GM18909 (cell line): ENCODE measurements at regions not wholly inside any gene's neighbourhood (a gene's known extent, or its start where the extent isn't known, plus 50 kb on each side); places are given as distances from the start of the nearest gene placed in this dataset.
A peak's percentile ranks its signal among the peaks of the same experiment; 100 is the strongest.

Experiments used
- ATAC-seq: cut with Tn5 transposase; IDR thresholded peaks from one replicate; pipeline ENCODE4 v1.9.1; 2021; ENCODE audit warnings: mild to moderate bottlenecking; ENCODE audit not compliant: unreplicated experiment, poor library complexity

DNA sequence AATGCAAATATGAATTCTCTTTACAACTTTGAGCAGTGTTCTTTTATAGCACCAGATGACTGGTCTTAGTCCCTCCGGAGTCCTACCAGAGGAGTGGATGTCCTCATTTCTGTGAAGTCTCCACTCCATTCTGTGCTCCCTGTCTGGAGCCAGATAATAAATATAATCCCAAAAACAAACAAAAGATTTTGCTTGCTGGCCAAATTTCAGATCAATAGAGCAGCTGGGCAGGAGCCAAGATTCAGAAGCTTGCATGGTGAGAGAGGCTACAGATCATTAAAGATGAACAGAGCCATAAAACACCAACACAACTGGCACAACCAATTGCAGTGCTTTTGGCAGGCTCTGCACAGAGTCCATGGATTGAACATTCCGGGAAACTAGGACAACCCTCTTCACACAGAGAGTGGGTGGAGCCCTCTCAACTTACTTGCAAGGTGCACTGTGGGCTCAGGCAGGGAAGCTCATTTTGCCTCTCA, 231.5 kb upstream of the SNX7 start:
- no peak for ATAC-seq

DNA sequence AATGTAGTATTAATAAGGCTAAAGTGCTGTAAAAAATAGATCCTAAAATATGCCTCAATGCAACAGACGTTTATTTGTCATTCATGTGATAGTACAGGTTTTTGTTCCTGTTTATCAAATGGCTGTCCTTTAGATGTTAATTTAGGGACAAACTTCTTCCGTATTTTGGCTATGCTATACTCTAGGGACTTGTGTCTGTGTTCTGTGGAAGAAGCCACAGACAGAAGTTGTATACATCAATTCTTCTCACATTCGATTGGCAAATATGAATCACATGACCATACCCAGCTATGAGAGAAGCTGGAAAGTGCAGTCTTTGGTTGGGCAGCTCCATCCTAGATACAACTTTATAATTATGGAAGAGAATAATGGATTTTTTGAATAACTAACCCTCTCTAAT, 232.7 kb upstream of the SNX7 start:
- ATAC-seq: no peak

DNA sequence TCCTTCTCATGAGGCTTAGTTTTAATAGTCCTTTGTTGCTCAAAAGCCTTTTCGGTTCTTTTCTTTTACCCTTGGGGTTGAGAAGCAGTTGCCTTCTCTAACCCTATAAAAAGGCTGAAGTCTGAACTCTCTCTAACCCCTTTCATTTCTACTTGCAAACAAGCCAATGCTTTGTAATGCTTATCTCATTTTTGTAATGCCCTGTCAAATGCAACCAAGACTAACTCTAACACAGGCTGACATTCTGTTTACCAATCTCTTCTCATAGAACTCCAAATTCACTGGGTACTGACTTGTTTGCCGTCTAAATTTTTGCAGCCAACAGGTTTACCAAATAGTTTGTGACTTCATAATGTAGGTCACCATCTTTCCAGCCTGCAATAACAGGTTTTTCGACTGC, 233.9 kb upstream of the SNX7 start:
- no peak for ATAC-seq

DNA sequence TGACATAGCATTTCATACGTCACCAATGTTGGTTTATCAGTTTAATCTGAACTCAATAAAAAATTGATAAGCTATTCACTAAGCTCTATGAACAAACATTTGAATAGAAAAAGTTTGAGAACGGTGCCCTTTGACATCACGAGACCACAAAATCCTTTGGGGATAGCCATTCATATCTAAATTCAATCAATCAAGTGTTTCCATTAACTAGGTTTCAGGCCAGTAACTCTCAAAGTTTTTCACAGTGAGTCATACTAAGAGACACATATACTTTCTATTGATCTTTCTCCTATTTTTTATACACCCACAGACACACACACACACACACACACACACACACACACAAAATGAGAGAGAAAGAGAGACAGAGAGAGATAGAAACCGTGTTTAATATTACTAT, 235.4 kb upstream of the SNX7 start:
- ATAC-seq: peak; percentile 46

- no peak for ATAC-seq
Observed at GRCh38 chr1:98422816-98423215, 238.7 kb upstream of the SNX7 start.

DNA sequence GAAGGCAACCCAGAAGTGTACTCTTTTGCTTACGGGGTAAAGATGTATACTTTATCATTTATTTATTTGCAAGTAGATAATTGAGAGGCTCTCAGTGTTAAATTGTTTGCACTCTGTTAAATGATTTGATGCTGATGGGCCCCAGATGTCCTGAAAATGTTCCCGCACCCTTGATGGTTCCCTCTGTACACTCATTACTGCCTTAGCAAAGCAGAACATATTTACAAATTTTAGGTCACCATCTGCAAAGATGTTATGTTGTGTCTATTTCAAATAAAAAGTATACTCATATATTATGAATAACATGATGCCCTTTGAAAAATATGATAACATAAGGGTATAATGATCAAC, 240.5 kb upstream of the SNX7 start:
- no peak for ATAC-seq

GRCh38 chr1:98420376-98421084, 241.0 kb upstream of the SNX7 start:
- no peak for ATAC-seq

DNA sequence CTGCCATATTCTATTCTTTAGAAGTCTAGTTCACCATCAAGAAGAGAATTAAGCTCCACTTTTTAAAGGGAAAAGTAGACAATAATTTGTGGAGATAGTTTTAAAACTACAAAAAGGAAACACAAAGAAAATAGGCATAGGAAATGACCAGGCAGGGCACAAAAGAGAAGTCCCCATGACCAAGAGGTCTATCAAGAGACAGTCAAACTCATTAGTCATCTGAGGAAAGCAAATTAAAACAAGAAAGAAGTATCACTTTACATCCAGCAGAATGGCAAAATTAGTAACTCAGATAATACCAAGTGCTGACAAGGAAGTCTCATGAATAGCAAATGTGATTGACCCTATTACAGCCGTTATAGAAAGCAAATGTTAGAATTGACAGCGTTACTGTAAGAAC, 243.7 kb upstream of the SNX7 start:
- no peak for ATAC-seq

DNA sequence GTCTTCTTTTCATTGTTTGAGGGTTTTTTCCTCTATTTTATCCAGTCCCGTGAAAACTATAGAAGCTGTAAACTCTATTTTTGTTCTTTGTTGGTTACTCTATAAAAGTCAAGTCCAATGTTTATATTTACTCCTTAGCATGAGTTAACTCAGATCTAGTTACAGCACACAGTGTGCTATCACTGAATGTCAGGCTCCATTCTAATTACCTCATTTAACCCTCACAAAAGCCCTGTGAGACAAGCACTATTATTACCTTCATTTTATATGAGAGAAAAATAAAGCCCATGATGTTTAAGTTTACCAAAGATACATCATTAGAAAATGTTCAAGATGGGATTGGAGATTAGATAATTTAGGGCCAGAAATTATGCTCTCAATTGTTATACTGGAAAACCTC, 251.4 kb upstream of the SNX7 start:
- no peak for ATAC-seq

GRCh38 chr1:98406352-98407088, 255.0 kb upstream of the SNX7 start:
- no peak for ATAC-seq

DNA sequence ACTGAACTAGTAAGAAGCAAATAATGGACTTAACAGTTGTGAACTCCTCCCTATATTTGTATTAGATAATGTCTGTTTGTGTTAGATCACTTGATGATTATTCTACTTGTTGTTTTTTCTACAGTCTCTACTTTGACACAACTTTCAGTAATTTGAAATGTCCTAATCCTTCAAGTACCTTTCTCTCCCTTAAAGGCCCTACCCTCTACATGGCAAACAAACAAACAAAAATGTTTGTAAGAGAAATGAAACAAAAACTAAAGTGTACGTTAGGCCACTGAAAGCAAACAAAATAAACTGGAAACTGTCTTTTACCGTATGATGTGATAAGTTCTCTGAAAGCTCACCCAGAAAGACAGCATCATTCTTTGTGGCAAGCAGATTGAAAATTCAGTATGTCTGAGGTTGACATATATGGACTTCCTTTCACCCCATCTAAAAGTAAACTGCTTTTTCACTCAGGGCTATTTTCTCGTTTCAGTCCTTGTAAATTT, 255.9 kb upstream of the SNX7 start:
- peak; percentile 78 for ATAC-seq

DNA sequence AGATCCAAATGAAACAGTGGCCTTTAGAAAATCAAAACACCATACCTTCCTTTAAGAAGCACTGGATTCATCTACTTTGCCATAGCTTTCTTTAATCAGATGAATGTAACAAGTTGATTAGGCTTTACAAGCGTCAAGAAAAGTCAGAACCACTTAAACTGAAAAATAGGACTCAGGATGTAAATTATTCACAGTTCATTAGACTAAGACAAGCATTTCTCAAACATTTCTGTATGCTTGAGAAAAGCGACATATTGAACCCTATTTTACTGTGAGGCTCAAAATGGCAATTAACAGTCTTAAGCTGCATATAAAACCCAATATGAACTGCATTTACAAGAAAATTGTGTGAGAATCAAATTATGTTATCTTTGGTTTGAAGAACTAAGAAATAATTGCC, 256.7 kb upstream of the SNX7 start:
- ATAC-seq: no peak

GRCh38 chr1:98403963-98404480, 257.5 kb upstream of the SNX7 start:
- ATAC-seq: no peak

DNA sequence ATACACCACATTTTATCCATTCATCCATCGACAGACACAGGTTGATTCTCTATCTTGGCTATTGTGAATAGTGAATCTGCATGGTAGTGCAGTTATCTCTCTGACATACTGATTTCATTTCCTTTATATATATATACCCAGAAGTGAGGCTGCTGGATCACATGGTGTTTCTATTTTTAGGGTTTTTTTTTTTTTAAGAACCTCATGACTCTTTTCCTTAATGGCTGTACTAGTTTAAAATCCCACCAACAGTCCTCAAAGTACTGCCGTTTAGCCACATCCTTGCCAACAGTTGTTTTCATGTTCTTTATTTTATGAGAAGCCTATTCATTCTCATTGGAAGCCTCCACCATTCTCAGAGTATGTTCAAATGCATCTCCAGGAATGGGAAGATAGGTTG, 258.7 kb upstream of the SNX7 start:
- ATAC-seq: no peak

- ATAC-seq: no peak
Observed at GRCh38 chr1:98400446-98400845, 261.1 kb upstream of the SNX7 start.

- ATAC-seq: no peak
Observed at GRCh38 chr1:98399218-98399617, 262.3 kb upstream of the SNX7 start.

DNA sequence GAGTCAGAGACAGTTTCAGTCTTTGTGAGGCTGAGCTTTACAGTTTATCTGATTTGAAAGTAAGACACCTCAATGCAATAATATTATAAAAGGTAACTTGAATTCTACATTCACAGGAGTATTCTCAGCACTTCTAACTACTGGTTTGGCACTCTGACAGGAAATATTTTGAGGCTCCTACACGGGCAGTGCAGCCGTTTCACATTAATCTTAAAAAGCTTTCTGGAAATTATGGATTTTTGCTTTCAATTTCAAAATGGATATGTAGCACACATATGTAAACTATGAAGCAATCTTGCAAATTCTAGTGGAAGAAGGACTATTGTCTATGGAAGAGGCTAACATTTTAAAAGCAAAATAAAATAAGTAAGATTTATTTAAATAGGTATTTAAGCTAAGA, 262.9 kb upstream of the SNX7 start:
- ATAC-seq: no peak

DNA sequence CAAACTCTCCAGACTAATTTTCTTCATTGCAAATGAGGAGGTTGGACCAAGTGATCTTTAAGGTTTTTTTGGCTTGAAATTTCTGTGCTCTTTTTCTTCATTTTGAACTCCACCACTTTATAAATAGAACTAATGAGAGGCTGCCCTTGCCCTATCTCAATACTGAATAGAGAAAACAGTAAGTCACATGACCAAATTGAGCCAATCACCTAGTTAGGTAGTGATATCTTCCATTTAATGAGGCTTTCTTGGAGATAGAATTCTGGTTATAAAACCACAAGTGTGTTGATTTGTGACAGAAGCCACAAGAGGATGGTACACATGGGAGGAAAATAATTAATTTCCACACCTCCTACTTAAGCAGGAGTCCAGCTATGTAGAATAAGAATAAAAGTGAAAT, 263.4 kb upstream of the SNX7 start:
- no peak for ATAC-seq

DNA sequence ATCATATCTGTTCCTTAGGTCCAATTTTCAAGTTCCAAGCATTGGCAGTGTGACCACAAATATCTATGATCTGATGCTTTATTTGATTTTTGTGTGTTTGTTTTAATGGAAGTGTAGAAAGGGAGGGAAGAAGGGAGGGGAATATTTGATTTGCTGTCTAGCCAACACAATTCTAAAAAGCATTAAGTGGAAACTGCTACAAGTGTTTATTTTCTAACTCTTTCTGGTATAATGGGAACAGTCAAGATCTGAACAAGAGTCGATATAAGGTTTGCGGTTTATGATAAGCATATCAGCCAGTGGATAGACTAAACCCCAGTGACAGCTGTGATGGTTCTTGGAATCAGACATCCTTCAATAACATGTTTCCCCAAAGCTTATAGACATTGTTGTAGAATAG, 267.8 kb upstream of the SNX7 start:
- no peak for ATAC-seq

- no peak for ATAC-seq
Observed at GRCh38 chr1:98391175-98391574, 270.3 kb upstream of the SNX7 start.

DNA sequence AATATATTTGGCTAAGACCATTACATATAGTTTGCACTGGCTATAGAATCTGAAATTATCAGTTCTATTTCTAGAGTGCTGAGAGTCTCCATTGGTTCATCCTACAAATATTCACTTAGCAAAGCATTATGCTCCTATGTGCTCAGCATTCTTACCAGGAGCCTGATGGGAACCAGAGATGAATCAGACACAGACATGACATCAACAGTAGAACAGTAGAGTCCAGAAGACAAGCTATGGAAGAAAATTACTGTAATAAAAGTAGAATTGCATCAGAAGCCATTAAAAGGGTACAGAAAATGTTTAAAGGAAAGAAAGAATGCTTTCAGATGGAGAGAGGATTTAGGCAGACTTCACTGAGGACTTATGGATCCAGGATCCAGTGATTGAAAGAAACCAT, 271.7 kb upstream of the SNX7 start:
- no peak for ATAC-seq

DNA sequence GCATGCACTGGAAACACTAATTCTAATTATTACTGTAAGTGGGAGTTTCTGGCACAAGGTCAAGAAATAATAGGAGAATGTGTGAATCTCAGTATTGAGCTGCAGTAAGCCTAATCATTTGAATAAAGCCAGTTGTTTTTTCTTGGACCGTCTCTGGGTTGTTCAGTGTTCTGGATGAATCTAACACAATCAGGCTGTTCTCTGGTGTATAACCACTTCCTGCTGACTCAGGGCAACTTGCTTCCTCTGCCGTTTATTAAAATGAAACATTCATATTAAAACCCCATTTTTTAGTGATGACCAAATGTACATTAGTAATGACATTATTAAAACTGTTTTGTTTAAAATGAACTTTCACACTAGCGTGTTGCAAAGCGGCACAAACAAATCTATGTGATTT, 273.1 kb upstream of the SNX7 start:
- ATAC-seq: peak; percentile 90
